Left lung (tissue), 4 donors: ENCODE measurements at regions not wholly inside any gene's neighbourhood (a gene's known extent, or its start where the extent isn't known, plus 50 kb on each side); places are given as distances from the start of the nearest gene placed in this dataset.

ENCODE experiments used
- ATAC-seq: fragments of 200-7000 bp; cut with Tn5 transposase; one replicate; pipeline ENCODE4 v1.9.1; 2020; ENCODE audit warnings: moderate library complexity
- DNase-seq, 4 donors: peaks; one replicate each; pipeline ENCODE4 v3.0.0-alpha.2; 2013 to 2020
- H3K27ac ChIP-seq, 2 donors: fragments of 200-600 bp; sonication (generic) in 1 of 2; one replicate each; pipeline versions ENCODE4 v1.5.0 to v1.8.0; 2020 to 2021
- H3K27me3 ChIP-seq, 2 donors: fragments of 200-600 bp; sonication (generic) in 1 of 2; one replicate each; pipeline versions ENCODE4 v1.5.0 to v1.8.0; 2020 to 2021
- H3K36me3 ChIP-seq, 2 donors: fragments of 200-600 bp; sonication (generic) in 1 of 2; one replicate each; pipeline versions ENCODE4 v1.5.0 to v1.8.0; 2020 to 2021
- H3K4me1 ChIP-seq, 2 donors: fragments of 200-600 bp; one replicate each; pipeline ENCODE4 v1.8.0; 2021
- H3K4me3 ChIP-seq, 2 donors: fragments of 200-600 bp; sonication (generic) in 1 of 2; one replicate each; pipeline versions ENCODE4 v1.5.0 to v1.8.0; 2020 to 2021; ENCODE audit warnings: mild to moderate bottlenecking in 1 of 2
- H3K9me3 ChIP-seq, 2 donors: fragments of 200-600 bp; sonication (generic) in 1 of 2; one replicate each; pipeline versions ENCODE4 v1.5.0 to v1.8.0; 2020 to 2021
- CTCF ChIP-seq, 2 donors: fragments of 200-600 bp; sonication (generic) in 1 of 2; IDR thresholded peaks; one replicate each; pipeline versions ENCODE4 v1.5.0 to v1.8.0; 2021; ENCODE audit warnings: antibody characterized with exemption in 2 of 2
- intact Hi-C, 2 donors: fragments of 100-400 bp; cut with DNase I; formaldehyde crosslinking; loops; one replicate each; pipeline versions ENCODE4 v1.11.2 to v1.14.2; 2022
- donor health status: DM: no; HTN: yes; CAD: no.
- donor health status: DM: no; HTN: no; CAD: no.

- Histone ChIP-seq H3K27ac (no peak overlapping the region), H3K4me1 (no peaks in the 10 kb centered on the region), H3K9me3 (no peaks in the 10 kb centered on the region), H3K4me3 (no peak overlapping the region), H3K27me3 (no peaks in the 10 kb centered on the region), H3K36me3 (no peaks in the 10 kb centered on the region)
- DNase-seq = no peak
- intact Hi-C loops = no loop called here
- no peak for TF ChIP-seq CTCF (IDR thresholded peaks at IDR 0.05)
- ATAC-seq = no peak
Observed at GRCh38 chr7:21214657-21215056, 213.2 kb upstream of the SP4 start.

DNA sequence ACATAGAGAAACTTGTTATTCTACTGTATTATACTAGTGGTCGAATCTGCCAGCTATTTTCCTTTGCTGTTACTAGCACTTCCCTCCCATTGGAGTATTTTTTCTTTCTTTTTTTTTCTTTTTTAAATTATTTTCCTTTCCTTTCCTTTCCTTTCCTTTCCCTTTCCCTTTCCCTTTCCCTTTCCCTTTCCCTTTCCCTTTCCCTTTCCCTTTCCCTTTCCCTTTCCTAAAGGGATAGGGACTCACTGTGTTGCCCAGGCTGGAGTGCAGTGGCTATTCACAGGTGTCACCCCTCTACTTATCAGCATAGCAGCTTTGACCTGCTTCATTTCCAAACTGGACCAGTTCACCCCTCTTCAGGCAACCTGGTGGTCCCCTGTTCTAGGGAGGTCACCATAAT is 212.6 kb upstream of the SP4 start:
- Histone ChIP-seq H3K27me3 (no peaks in the 10 kb centered on the region), H3K9me3 (no peaks in the 10 kb centered on the region), H3K27ac (no peak overlapping the region), H3K36me3 (no peaks in the 10 kb centered on the region), H3K4me3 (no peak overlapping the region), H3K4me1 (no peaks in the 10 kb centered on the region)
- ATAC-seq (no peak), DNase-seq (no peak)
- intact Hi-C loops = no loop called here
- no peak for TF ChIP-seq CTCF (IDR thresholded peaks at IDR 0.05)

GRCh38 chr7:21217365-21217764 is 210.5 kb upstream of the SP4 start:
- Histone ChIP-seq H3K4me1 (no peaks in the 10 kb centered on the region), H3K9me3 (no peaks in the 10 kb centered on the region), H3K4me3 (no peak overlapping the region), H3K27me3 (no peaks in the 10 kb centered on the region), H3K36me3 (no peaks in the 10 kb centered on the region), H3K27ac (no peak overlapping the region)
- DNase-seq (no peak), ATAC-seq (no peak)
- intact Hi-C loops = no loop called here
- no peak for TF ChIP-seq CTCF (IDR thresholded peaks at IDR 0.05)

DNA sequence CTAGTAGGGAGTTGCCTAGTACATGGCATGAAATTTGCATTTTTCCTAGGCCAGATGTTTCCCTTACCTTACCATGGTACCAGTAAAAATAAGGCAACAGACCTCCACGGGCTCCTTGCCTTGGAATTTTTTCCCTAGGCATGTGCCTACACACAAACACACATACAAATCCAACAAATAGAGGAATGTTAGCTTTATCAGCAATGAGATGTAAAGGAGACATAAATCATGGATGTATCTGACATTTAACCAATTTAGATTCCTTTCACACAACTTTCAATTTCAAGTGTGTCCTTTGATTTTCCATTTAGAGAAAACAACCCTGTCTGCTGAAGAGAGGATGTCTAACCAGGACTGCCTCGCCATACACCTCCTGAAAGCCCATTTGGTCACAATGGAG is 209.7 kb upstream of the SP4 start:
- intact Hi-C loops = no loop called here
- no peaks in the 10 kb centered on the region for H3K4me1 ChIP-seq
- no peak for TF ChIP-seq CTCF (IDR thresholded peaks at IDR 0.05)
- H3K27me3 ChIP-seq = no peaks in the 10 kb centered on the region
- no peak overlapping the region for H3K27ac ChIP-seq
- DNase-seq (no peak), ATAC-seq (no peak)
- H3K9me3 ChIP-seq = no peaks in the 10 kb centered on the region
- H3K4me3 ChIP-seq = no peak overlapping the region
- H3K36me3 ChIP-seq = no peaks in the 10 kb centered on the region

GRCh38 chr7:21221130-21221529 is 206.8 kb upstream of the SP4 start:
- TF ChIP-seq CTCF (IDR thresholded peaks at IDR 0.05) = no peak
- intact Hi-C loops = no loop called here

More at GRCh38 chr7:21221130-21221529, 206.8 kb upstream of the SP4 start:
- ATAC-seq (no peak), DNase-seq (no peak)
- H3K4me3 ChIP-seq = no peak overlapping the region
- H3K36me3 ChIP-seq = no peaks in the 10 kb centered on the region
- H3K27ac ChIP-seq = no peak overlapping the region
- no peaks in the 10 kb centered on the region for H3K9me3 ChIP-seq
- peaks cover 0 to 4% of the 10 kb centered on the region in 2 donors for H3K27me3 ChIP-seq
- no peaks in the 10 kb centered on the region for H3K4me1 ChIP-seq
